ENCODE measurements at regions not wholly inside any gene's neighbourhood (a gene's known extent, or its start where the extent isn't known, plus 50 kb on each side); places are given as distances from the start of the nearest gene placed in this dataset.

DNA sequence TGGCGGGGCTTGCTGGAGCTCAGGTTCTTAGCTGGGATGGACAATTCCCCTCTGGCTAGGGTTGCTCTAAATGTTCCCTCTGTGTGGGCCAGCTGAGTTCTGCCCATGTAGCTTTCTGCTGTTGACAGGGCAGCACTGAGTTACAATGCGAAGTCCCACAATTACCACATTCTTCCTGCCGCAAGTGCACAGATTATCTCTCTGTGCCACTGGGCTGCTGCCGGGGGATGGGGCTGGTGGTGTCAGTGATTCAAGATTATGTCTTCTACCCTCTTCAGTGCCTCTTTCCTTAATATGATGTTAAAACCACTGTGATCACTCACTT lies 708.1 kb downstream of the SLC4A3 start:
- TF ChIP-seq PAX5 (IDR thresholded peaks at IDR 0.05; ENCODE audit: insufficient read depth, low read length, severe bottlenecking) (no peak), POLR2A (IDR thresholded peaks at IDR 0.05; ENCODE audit: low read depth, low read length) (no peak), POLR2AphosphoS5 (IDR thresholded peaks at IDR 0.05; ENCODE audit: low read depth, low read length) (no peak)
